ENCODE measurements at regions not wholly inside any gene's neighbourhood (a gene's known extent, or its start where the extent isn't known, plus 50 kb on each side); places are given as distances from the start of the nearest gene placed in this dataset.

DNA sequence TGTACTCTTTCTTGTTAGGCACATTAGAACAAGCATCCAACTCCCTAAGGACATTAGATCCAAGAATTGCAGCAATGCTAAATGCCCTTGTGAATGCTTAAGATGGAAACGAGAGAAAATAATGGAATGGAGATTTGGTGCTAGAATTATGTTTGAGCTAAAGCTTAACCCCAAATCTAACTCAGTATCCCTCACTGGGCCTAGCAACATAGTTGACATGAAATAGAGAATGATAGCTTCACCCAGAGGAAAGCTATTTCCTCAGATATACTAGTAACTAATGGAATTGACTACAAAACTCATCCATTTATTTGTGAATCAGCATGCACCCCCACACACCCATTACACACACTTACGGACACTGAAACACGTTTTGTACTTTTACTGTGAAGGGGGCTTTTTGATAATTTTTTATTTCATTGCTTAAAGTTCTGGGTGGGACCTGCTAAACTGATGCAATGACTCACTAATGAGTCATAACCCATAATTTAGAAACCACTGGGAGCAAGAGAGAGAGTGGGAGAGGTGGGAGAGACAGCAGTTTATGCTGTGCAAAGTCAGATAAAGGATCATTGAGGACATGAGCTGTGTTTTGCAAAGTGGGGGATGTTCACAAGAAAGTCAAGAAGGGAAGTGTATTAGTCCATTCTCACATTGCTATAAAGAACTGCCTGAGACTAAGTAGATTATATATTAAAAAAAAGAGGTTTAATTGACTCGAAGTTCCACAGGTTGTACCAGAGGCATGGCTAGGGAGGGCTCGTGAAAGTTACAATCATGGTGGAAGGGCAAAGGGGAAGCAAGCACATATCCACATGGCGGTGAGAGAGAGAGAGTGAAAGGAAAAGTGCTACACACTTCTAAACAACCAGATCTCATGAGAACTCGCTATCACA is 382.7 kb downstream of the SFMBT2 start:
- no peak for DNase-seq (ENCODE audit: low spot score)

DNA sequence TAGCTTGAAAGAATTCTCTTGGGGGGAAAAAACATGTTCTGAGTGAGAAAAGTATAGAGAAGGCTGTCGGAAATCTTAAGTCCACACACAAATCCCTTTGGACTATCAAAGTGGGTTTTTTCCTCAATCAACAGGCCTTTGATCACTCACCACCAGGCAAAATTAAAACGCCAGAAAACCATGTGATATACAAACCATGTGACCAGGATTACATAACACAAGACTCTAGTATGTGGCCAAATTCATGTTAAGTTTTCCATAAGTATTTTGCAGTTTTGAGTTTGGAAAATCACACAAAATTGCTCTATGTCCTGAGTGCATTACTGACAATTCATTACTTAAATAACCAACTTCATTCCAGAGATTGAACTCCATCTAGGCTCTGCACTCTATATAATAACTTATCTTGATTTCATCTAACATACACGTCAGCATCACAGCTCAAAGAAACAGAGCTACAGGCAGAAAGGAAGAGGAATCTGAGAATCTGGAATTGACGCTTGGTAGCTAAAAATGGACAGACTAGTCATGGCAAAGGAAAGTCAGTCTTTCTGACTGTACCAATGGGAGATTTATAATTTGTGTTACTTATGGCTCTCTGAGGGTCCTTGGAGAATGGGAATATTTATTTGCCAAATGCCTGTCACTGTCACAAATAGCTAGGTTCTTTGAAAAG is 383.5 kb downstream of the SFMBT2 start:
- DNase-seq (ENCODE audit: low spot score): no peak

DNA sequence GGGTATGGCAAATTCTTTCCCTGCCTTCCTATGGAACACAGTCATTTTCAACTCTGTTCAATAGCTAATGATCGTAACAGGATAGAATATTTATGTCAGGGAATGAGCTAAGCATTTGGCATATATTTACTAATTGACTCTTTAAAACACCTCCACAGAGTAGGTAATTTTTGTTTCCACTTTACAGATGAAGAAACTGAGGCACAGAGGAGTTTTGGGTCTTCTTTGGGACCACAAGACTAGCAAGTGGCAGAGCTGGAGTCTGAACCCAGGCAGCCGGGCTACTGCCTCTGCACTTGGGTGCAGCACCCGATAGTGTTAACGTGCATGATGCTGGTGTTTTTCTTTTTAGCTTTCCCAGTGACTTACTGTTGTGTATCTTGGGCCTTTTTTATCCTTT is 384.0 kb downstream of the SFMBT2 start:
- DNase-seq (ENCODE audit: low spot score): no peak

DNA sequence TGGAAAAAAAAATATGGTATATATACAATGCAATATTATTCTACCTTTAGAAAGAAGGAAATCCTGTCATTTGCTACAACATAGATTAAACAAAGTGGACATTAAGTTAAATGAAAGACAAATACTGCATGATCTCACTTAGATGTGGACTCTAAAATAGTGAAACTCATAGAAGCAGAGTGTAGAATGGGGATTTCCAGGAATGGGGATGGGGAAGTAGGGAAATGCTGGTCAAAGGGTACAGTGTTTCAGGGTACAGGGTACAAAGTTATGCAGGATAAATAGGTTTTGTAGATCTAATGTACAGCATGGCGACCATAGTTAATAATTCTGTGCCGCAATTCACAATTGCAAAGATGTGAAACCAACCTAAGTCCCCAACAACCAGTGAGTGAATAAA is 385.5 kb downstream of the SFMBT2 start:
- no peak for DNase-seq (ENCODE audit: low spot score)

DNA sequence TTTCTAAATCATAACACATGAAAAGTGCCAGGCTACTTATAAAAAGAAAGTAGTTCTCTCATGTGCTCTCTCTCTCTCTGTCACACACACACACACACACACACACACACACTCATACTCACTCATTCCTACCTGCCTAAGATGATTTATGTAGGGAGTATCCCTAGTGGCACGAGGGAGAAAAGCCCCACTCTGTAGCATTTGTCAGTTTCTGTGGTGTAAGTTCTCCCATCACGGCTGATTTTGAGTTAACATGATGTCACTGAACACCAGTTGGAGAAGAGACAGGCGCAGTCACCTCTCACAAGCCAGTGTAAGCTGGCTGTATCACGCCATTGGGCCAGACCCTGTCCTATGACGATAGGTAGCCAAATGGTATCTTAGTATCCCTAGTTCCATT is 395.4 kb downstream of the SFMBT2 start:
- DNase-seq (ENCODE audit: low spot score): no peak

DNA sequence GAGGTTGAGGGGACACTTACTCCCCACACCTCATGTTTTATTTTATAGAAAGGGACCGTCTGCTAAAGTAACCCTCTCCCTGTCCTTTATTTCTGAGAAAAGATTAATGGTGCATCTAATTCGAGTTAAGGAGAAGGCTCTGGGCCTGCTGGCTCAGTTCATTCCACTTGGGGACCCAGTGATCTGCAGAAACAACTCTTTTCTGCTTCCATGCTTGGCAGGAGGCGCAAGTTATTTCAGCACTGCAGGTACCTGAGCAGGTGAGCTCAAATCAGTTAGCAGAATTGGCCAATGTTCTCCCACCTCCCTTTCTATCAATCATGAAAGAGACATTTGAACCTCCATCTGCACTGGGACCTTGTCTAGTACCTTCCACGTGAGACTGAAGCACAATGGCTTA is 396.1 kb downstream of the SFMBT2 start:
- DNase-seq (ENCODE audit: low spot score): no peak

DNA sequence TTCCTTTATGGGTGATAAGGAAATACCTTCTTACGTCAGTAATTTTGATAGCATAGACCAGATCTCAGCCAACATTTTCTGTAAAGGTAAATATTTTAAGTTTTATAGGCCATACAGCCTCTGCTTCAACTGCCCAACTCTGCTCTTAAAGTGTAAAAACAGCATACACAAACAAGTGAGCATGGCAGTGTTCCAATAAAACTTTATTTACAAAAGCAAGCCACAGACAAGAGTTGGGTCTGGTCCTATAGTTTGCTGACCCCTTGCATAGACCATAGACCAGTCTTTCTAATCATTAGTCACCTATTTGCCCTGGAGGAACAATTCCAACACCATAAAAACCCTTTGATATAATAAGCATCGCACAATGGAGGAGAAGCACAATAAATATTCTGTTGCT is 398.8 kb downstream of the SFMBT2 start:
- DNase-seq (ENCODE audit: low spot score): no peak

DNA sequence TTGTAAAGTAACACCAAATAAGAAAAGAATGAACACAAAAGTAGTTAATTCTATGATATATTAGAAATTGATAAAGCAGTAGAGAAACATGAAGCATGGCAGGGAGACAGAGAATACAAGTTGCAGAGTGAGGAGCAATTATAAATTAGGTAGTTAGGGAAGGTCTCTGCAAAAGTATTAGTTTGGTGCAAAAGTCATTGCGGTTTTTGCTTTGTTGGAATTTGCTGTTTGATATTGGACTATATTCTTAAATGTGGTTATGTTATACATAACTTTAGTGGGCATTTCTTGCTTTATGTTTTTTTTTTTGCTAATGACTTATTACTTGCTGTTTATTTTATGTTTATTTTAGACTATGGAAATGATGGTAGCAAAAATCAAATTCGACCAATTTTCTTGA is 402.2 kb downstream of the SFMBT2 start:
- no peak for DNase-seq (ENCODE audit: low spot score)

DNA sequence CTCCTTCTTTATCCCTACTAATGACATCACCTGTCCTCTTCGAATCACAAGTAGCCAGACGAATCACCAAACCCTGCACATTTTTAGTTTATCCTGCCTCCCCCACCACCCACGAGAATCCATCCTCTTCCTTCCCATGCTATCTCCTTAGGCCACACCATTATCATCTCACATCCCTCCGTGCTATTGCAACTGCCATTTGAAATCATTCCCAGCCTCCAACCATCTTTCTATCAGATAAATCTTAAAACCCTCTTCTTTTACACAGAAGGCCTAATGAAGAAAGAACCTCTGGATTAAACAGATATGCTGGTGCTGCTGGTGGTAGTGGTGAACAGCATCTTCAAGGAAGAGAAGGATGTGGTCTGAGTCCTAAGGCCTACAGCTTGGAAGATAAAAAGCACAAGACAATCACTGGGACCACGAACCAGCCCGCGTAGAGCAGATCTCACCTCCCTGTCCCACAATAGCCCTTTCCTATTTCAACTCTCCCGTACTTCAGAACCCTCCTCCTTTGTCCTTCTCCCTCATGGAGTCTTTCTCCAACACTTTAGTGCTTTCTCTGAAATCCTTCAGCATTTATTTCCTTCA is 403.1 kb downstream of the SFMBT2 start:
- DNase-seq (ENCODE audit: low spot score): no peak

DNA sequence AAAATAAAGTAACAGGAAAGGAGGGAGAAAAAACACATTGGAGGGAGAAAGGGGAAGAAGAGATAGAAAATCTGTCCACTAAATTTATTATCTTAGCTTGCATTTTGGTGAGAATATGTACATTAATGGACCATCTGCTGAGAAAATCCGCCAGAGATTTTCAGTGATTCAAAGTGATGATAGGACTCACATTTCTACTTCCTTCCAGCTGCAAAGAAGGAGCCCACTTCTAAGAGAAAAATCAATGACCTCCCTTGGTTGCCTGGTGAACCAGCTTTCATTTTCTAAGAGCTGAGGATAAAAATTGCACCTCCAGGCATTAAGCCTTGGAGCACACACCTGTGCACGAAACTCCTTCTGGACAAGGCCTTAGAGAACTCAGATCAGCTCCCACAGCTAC is 404.3 kb downstream of the SFMBT2 start:
- DNase-seq (ENCODE audit: low spot score): no peak

DNA sequence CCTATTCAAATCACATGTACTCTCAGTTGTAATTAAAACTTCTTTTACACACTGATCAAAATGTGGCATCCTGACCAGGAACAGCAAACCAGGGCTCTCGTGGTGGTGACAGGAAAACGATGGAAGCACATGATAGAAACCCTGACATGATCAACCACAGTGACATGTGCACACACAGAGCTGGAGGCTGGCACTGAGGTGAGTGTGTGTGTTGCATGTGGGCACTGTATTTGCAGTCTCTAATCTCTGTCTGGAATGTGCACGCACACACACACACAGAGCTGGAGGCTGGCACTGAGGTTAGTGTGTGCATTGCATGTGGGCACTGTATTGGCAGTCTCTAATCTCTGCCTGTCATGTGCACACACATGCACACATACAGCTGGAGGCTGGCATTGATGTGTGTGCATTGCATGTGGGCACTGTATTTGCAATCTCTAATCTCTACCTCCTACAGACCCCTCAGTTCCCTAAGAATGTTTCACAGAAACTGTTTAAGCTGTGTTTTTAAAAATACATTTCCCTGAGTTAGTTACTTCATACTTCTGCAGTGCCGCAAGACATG is 406.9 kb downstream of the SFMBT2 start:
- DNase-seq (ENCODE audit: low spot score): no peak

DNA sequence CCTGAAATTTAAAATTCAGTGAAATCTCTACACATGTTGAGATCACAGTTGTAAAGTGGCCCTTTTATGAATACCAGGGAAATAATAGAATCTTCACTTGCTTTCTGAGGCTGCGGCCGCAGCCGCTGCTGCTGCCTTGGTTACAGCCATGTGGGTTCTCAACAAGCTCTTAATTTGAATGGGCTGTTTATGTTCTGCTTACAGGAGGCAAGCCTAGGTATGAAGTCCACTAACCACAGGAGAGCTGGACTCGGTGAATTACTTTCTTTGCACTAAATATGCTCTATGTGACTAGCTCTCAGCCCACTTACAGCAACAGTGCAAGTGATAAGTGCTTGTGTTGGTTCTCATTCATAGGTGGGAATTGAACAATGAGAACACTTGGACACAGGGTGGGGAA is 410.8 kb downstream of the SFMBT2 start:
- DNase-seq (ENCODE audit: low spot score): no peak

DNA sequence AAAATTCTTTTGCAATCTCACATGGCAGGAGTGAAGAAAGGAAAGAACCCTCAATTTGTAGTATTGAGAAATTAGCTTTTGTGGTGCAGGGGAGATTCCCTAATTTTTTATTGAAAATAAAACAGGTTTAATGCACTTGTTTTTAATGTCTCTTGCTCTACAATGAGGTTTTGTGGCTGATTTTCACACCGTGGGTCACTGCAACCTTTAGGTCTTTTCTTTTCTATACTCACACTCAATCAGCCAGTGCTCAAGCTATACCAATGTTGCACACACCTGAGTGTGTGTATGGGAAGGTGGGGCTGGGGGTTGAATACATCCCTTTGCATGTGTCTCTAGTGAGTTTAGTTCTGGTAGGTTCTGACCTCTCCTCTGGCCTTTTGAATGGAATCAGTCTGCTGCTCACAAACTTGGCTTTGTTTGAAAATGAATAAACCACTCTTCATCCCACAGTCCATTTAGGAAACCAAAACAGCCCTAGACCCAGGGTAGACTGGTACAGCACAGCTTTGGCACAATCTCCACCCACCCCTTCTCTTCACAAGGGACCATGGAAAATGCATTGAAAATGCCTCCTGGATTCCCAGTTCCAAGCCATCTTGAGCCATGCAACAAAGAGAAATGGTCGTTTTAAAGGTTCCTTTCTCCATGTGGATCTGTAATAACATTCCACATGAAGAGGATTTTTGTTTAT is 411.5 kb downstream of the SFMBT2 start:
- DNase-seq (ENCODE audit: low spot score): no peak

DNA sequence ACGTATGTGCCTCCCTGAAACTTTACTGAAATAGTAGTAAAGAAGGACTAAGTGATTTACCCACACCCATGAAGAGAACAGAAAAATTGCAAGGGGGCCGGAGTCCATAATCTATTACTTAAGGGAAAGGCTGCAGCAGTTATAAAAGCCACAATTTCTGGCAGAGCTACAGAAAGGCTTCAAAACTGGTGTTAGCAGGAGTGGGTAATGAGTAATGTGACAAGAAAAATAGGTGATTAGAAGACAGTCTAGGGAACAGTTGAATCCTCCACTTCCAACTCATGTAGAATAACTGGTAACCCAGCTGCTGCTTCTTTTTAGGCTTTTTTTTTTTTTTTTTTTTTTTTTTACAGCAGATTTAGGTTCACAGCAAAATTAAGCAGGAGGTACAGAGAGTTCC is 413.3 kb downstream of the SFMBT2 start:
- DNase-seq (ENCODE audit: low spot score): no peak

DNA sequence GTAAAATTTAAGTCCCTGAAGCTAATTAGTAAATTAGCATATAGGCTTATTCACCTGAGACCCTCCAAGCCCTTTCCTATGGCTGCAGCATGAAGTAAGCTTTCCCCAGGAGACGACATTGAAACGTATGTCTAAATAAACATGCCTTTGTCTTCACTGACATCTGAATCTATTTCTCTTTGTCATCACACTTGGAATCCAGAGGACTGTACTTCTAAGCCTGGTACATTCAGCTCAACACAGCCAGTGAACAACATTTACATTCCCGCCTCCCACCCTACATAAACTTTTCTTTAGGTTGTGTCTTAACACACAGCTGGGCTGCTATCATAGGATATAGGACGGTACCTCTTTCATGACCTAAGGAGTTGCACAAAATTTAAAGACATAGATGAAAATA is 414.4 kb downstream of the SFMBT2 start:
- DNase-seq (ENCODE audit: low spot score): no peak

DNA sequence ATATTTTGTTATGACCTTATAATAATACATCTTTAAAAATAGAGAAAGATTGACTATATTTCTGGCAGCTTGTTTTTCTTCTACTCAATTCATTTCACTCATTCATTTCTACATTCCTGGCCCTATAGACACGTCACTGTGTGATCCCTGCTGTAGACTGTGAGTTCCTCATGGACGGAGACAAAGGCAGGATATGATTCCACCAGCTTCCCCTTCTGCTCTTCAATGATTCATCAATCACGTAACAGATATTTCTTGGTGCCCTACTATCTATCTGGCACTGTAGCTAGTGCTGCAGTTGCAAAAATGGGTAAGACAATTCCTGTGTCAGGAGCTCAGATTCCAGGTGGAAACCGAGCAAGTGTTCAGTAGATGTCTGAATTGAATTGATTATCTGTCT is 415.0 kb downstream of the SFMBT2 start:
- no peak for DNase-seq (ENCODE audit: low spot score)

DNA sequence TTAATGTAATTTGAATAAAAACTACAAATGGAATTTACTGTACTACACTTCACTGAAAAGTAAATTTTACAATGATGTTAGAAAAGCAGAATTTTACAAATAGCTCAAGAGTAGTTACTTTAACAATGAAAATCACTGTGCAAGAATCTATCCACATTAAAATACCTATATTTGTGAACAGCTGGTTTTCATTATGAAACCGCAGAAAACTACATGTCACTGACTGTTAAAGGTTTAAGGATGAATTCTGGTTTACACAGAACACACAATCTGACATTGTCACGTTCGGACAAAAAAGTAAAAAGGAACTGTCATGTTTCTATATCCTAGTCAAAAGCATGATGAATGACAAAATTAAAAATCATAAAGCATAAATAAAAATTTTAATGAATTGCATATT is 415.3 kb upstream of the PRKCQ start:
- no peak for DNase-seq (ENCODE audit: low spot score)

DNA sequence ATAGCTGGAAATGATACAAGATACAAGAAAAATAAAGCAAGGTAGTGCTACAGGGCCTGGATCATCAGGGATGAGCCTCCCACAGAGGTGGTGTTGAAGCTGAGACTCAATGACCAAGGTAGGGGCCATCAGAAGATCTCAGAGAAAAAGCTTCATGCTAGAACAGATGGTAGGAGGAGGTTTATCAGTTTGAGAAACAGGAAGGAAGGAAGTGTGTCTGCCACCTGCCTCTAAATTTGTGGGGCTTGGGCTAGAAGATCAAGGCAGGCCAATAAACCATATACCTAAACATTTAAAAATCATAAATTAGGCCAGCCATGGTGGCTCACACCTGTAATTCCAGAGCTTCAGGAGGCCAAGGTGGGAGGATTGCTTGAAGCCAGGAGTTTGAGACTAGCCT is 410.8 kb upstream of the PRKCQ start:
- no peak for DNase-seq (ENCODE audit: low spot score)

DNA sequence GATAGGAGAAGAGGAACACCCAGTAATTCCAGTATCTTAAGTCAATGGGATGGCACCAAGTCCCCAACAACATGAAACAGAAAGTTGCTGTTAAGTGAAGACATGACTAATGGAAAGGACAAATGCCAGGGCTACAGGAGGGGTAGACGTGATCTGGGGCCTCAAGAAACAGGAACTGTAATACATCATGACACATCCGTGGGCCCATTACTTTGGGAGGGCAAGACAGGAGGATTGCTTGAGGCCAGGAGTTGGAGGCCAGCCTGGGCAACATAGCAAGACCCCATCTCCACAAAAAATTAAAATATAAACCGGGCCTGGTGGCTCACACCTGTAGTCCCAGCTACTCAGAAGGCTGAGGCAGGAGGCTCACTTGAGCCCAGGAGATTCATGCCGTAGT is 408.6 kb upstream of the PRKCQ start:
- DNase-seq (ENCODE audit: low spot score): no peak

DNA sequence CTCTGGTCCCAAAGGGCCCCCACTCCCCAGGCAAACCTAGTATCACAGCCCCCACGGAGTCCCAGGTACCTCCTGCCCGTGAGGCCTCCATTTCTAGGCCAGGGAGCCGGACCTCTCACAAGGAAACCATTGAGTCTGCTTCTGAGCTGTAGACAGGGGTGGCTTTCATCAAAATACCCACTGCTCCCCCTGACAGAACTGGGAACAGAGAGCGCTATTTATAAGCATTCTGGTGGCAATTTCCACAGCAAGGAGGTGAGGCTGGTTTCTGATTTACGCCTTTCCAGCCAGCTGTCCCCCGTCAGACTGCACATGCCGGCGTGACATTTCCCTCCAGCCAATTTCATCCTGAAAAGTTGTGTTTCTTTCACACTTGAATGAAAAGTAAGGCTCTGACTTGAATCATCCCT is 407.5 kb upstream of the PRKCQ start:
- no peak for DNase-seq (ENCODE audit: low spot score)

DNA sequence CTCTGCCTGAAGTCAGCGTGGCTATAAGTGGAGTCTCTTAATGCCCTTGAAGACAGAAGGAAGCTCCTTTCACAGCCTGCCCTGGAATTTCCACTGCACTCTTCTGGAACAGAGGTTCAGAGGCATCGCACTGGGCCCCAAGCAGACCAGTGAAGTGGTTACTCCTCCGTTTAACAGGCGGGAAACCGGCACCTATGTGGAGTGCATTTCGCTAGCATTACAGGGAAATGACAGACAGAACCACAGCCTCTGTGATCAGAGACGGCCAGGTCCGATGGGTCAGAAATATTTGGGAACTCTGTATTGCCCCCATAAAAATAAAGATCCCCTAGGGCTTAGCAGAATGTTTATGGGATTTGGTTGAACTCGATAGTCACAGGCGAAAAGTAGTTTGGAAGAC is 406.9 kb upstream of the PRKCQ start:
- DNase-seq (ENCODE audit: low spot score): no peak

DNA sequence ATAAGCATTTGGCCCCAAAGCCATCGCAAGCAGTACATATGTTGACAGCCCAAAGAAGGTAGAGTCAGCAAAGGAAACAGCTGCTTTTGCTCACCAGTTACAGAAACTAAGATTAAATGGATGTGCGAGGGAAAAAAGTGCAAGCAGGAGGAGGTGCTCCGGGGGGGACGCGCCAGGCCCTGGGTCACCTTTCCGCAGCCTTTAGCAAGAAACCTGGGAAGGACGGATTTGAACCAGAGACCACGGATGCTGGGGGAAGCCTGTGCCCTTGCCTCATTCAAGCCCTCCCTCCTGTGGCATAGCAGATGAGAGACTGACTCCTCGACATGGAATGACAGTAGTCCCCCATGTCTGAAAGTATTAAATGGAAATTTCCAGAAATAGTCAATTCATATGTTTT is 405.6 kb upstream of the PRKCQ start:
- DNase-seq (ENCODE audit: low spot score): no peak

Measured in D341Med (cell line).